A549 (cell line): ENCODE measurements at regions not wholly inside any gene's neighbourhood (a gene's known extent, or its start where the extent isn't known, plus 50 kb on each side); places are given as distances from the start of the nearest gene placed in this dataset.

Experiments
- ATAC-seq, 2 experiments: fragments of 200-7000 bp in 1 of 2; fragments of >200 bp in 1 of 2; cut with Nextera tagmentation in 1 of 2; cut with Tn5 transposase in 1 of 2; 3 replicates each; pipeline versions ENCODE4 v1.8.0 to v1.9.1; 2018 to 2020; ENCODE audit warnings: mild to moderate bottlenecking in 1 of 2, moderate library complexity in 1 of 2
- CTCF ChIA-PET: fragments of 300-600 bp; sonication (Branson Sonifier 250); formaldehyde crosslinking; extraction: SDS; loops from one replicate; lab custom pipeline; 2021; ENCODE audit warnings: antibody characterized with exemption, inconsistent platforms; lab: Yijun Ruan, JAX
- POLR2A ChIA-PET: fragments of 350-600 bp; formaldehyde crosslinking; extraction: SDS; loops from one replicate; lab custom pipeline; 2021; ENCODE audit warnings: antibody characterized with exemption, inconsistent platforms; lab: Yijun Ruan, JAX
- DNase-seq, 2 experiments: peaks; one replicate each; pipeline versions ENCODE4 v3.0.0 to v3.0.0-alpha.2; 2011 to 2016; ENCODE audit warnings: low read depth in 1 of 2, low spot score in 1 of 2
- FAIRE-seq: peaks from 2 replicates; lab custom pipeline; 2011; peaks lifted over from hg19 to GRCh38; lab: Jason Lieb, UNC
- H3K27ac ChIP-seq, 2 experiments: fragments of >200 bp; sonication (Bioruptor Twin); formaldehyde crosslinking; 3 replicates each; pipeline ENCODE4 v1.5.1; 2016 to 2017
- H3K4me1 ChIP-seq: fragments of >200 bp; sonication (Bioruptor Twin); formaldehyde crosslinking; 3 replicates; pipeline ENCODE4 v1.6.1; 2016
- H3K4me2 ChIP-seq: fragments of >200 bp; sonication (Bioruptor Twin); formaldehyde crosslinking; 3 replicates; pipeline ENCODE4 v1.6.1; 2016
- H3K4me3 ChIP-seq: fragments of >200 bp; sonication (Bioruptor Twin); formaldehyde crosslinking; 3 replicates; pipeline ENCODE4 v1.5.1; 2016
- H3K9me3 ChIP-seq: fragments of >200 bp; sonication (Bioruptor Twin); formaldehyde crosslinking; 3 replicates; pipeline ENCODE4 v1.6.1; 2016
- BHLHE40 ChIP-seq: IDR thresholded peaks from 2 replicates; pipeline ENCODE4 v1.6.1; 2012; ENCODE audit warnings: low read depth, low read length, inconsistent platforms
- CBX8 ChIP-seq: fragments of 200-600 bp; sonication (generic); IDR thresholded peaks from 2 replicates; pipeline ENCODE4 v1.6.1; 2016
- CHD2 ChIP-seq: fragments of 150-350 bp; IDR thresholded peaks from 2 replicates; pipeline ENCODE4 v1.6.1; 2014; ENCODE audit warnings: low read length; ENCODE audit not compliant: partially characterized antibody
- CHD4 ChIP-seq: fragments of 200-600 bp; sonication (generic); IDR thresholded peaks from 2 replicates; pipeline ENCODE4 v1.6.1; 2016; ENCODE audit warnings: antibody characterized with exemption, mild to moderate bottlenecking, borderline replicate concordance
- EHMT2 ChIP-seq: fragments of 200-600 bp; sonication (generic); IDR thresholded peaks from 2 replicates; pipeline ENCODE4 v1.6.1; 2016; ENCODE audit warnings: antibody characterized with exemption, low read depth, mild to moderate bottlenecking, moderate library complexity
- EP300 ChIP-seq, 2 experiments: fragments of >200 bp; sonication (Bioruptor Twin); formaldehyde crosslinking; IDR thresholded peaks; 2 replicates in 1 of 2; 3 replicates in 1 of 2; pipeline ENCODE4 v1.6.1; 2016 to 2017
- FOSB ChIP-seq: fragments of 250-450 bp; sonication (Bioruptor Pico); IDR thresholded peaks from 2 replicates; pipeline ENCODE4 v1.5.0; 2020; ENCODE audit warnings: mild to moderate bottlenecking, moderate library complexity
- FOXS1 ChIP-seq: fragments of 250-450 bp; sonication (Bioruptor Pico); IDR thresholded peaks from 2 replicates; pipeline ENCODE4 v1.5.0; 2020; ENCODE audit warnings: mild to moderate bottlenecking, moderate library complexity
- GATA3 ChIP-seq: IDR thresholded peaks from 2 replicates; pipeline ENCODE4 v1.6.1; 2012; ENCODE audit warnings: borderline replicate concordance
- HDAC2 ChIP-seq: fragments of 200-600 bp; sonication (generic); IDR thresholded peaks from 2 replicates; pipeline ENCODE4 v1.6.1; 2016
- HOXA7 ChIP-seq: fragments of 250-450 bp; sonication (Bioruptor Pico); IDR thresholded peaks from 2 replicates; pipeline ENCODE4 v1.5.0; 2020; ENCODE audit warnings: mild to moderate bottlenecking, moderate library complexity
- HOXB13 ChIP-seq: fragments of 250-450 bp; sonication (Bioruptor Pico); IDR thresholded peaks from 2 replicates; pipeline ENCODE4 v1.5.0; 2020; ENCODE audit warnings: low read depth, mild to moderate bottlenecking, moderate library complexity
- HOXB5 ChIP-seq: fragments of 250-450 bp; sonication (Bioruptor Pico); IDR thresholded peaks from 2 replicates; pipeline ENCODE4 v1.5.0; 2020; ENCODE audit warnings: mild to moderate bottlenecking, moderate library complexity
- JUNB ChIP-seq: fragments of >200 bp; sonication (Bioruptor Twin); formaldehyde crosslinking; IDR thresholded peaks from 2 replicates; pipeline ENCODE4 v1.6.1; 2016
- MAFK ChIP-seq: fragments of 450-650 bp; IDR thresholded peaks from 2 replicates; pipeline ENCODE4 v1.6.1; 2014; ENCODE audit not compliant: partially characterized antibody
- NPAS2 ChIP-seq: fragments of 250-450 bp; sonication (Bioruptor Pico); IDR thresholded peaks from 2 replicates; pipeline ENCODE4 v1.8.0; 2022; ENCODE audit warnings: mild to moderate bottlenecking, moderate library complexity, borderline replicate concordance
- NR3C1 ChIP-seq: fragments of >200 bp; sonication (Bioruptor Twin); formaldehyde crosslinking; IDR thresholded peaks from 3 replicates; pipeline ENCODE4 v1.6.1; 2017
- POLR2AphosphoS2 ChIP-seq: conservative IDR thresholded peaks from 2 replicates; pipeline ENCODE4 v1.6.1; 2012; ENCODE audit warnings: low read length, improper control_type of control experiment, inconsistent platforms
- TP53 ChIP-seq: fragments of 250-450 bp; sonication (Bioruptor Pico); IDR thresholded peaks from 2 replicates; pipeline ENCODE4 v1.5.0; 2021; ENCODE audit warnings: mild to moderate bottlenecking, moderate library complexity
- ZC3H11A ChIP-seq: fragments of 450-650 bp; IDR thresholded peaks from 2 replicates; pipeline ENCODE4 v1.6.1; 2014; ENCODE audit warnings: antibody characterized with exemption, mild to moderate bottlenecking
- WGBS: methylation state at CpG from one replicate; pipeline ENCODE4 v1.1.6; 2017; ENCODE audit errors: missing lambda C conversion rate; 5-methylcytosine and 5-hydroxymethylcytosine counted together
- TF ChIP-seq, protein P1 (sequence below): fragments of >200 bp; sonication (Bioruptor Twin); formaldehyde crosslinking; IDR thresholded peaks from 3 replicates; pipeline ENCODE4 v1.6.1; 2016
- TF ChIP-seq, protein P2 (sequence below): fragments of >200 bp; sonication (Bioruptor Twin); formaldehyde crosslinking; IDR thresholded peaks from 3 replicates; pipeline ENCODE4 v1.5.1; 2016
- TF ChIP-seq, protein P3 (sequence below): fragments of 200-600 bp; sonication (generic); IDR thresholded peaks from 2 replicates; pipeline ENCODE4 v1.6.1; 2016; ENCODE audit warnings: antibody characterized with exemption, mild to moderate bottlenecking, moderate library complexity
- TF ChIP-seq, protein P4 (sequence below): fragments of 450-650 bp; IDR thresholded peaks from 2 replicates; pipeline ENCODE4 v1.6.1; 2014; ENCODE audit warnings: antibody characterized with exemption
- TF ChIP-seq, protein P5 (sequence below): fragments of 250-450 bp; sonication (Bioruptor Pico); IDR thresholded peaks from 2 replicates; pipeline ENCODE4 v1.5.0; 2021; ENCODE audit warnings: mild to moderate bottlenecking, moderate library complexity, borderline replicate concordance

DNA sequence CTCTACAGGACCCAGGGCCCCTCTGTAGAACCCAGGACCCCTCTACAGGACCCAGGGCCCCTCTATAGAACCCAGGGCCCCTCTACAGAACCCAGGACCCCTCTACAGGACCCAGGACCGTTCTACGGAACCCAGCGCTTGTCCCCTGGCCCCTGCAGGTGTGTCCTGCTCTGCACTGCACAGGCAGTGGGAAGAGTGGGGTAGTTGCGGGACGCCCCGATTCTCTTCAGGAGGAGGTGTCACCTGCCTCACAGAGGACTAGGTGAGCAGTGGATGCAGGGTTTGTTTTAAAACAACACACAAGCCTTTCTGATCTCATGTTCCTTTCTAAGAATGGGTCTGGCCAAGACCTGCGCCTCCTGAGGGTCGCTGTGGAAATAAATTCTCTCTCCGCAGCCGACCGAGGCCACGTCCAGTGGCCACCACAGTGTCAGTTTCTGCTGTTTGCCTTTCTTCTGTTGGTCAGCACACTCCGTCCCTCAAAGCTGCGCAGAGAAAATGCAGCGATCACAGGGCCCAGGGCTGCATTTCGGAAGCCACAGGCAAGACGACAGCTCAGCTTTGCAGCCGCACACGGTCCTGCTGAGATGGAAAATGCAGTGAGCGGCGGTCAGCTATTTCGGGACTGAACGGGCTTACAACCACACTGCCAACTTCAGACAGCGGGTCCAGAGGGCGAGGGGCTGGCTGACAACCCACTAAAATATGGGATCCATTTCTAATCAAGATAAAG is 135.2 kb downstream of the DLL1 start:
- no peak for FAIRE-seq
- no peak for DNase-seq
- no peak overlapping the region for H3K27ac ChIP-seq
- no peak overlapping the region for H3K4me2 ChIP-seq
- ChIA-PET CTCF (no interaction called here), POLR2A (no interaction called here)
- H3K4me1 ChIP-seq = peaks cover 9% of the 10 kb centered on the region; the same call in 2 of the 3 replicates
- 82% methylated on average over 18 of the region's 25 CpGs for WGBS
- ATAC-seq = no peak
- no peaks in the 10 kb centered on the region for H3K9me3 ChIP-seq
- TF ChIP-seq, protein P1, sequence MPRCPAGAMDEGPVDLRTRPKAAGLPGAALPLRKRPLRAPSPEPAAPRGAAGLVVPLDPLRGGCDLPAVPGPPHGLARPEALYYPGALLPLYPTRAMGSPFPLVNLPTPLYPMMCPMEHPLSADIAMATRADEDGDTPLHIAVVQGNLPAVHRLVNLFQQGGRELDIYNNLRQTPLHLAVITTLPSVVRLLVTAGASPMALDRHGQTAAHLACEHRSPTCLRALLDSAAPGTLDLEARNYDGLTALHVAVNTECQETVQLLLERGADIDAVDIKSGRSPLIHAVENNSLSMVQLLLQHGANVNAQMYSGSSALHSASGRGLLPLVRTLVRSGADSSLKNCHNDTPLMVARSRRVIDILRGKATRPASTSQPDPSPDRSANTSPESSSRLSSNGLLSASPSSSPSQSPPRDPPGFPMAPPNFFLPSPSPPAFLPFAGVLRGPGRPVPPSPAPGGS = no peak
- TF ChIP-seq, protein P2, sequence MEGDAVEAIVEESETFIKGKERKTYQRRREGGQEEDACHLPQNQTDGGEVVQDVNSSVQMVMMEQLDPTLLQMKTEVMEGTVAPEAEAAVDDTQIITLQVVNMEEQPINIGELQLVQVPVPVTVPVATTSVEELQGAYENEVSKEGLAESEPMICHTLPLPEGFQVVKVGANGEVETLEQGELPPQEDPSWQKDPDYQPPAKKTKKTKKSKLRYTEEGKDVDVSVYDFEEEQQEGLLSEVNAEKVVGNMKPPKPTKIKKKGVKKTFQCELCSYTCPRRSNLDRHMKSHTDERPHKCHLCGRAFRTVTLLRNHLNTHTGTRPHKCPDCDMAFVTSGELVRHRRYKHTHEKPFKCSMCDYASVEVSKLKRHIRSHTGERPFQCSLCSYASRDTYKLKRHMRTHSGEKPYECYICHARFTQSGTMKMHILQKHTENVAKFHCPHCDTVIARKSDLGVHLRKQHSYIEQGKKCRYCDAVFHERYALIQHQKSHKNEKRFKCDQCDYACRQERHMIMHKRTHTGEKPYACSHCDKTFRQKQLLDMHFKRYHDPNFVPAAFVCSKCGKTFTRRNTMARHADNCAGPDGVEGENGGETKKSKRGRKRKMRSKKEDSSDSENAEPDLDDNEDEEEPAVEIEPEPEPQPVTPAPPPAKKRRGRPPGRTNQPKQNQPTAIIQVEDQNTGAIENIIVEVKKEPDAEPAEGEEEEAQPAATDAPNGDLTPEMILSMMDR = no peak
- TF ChIP-seq EP300 (IDR thresholded peaks at IDR 0.05) = no peak
- TF ChIP-seq, protein P3, sequence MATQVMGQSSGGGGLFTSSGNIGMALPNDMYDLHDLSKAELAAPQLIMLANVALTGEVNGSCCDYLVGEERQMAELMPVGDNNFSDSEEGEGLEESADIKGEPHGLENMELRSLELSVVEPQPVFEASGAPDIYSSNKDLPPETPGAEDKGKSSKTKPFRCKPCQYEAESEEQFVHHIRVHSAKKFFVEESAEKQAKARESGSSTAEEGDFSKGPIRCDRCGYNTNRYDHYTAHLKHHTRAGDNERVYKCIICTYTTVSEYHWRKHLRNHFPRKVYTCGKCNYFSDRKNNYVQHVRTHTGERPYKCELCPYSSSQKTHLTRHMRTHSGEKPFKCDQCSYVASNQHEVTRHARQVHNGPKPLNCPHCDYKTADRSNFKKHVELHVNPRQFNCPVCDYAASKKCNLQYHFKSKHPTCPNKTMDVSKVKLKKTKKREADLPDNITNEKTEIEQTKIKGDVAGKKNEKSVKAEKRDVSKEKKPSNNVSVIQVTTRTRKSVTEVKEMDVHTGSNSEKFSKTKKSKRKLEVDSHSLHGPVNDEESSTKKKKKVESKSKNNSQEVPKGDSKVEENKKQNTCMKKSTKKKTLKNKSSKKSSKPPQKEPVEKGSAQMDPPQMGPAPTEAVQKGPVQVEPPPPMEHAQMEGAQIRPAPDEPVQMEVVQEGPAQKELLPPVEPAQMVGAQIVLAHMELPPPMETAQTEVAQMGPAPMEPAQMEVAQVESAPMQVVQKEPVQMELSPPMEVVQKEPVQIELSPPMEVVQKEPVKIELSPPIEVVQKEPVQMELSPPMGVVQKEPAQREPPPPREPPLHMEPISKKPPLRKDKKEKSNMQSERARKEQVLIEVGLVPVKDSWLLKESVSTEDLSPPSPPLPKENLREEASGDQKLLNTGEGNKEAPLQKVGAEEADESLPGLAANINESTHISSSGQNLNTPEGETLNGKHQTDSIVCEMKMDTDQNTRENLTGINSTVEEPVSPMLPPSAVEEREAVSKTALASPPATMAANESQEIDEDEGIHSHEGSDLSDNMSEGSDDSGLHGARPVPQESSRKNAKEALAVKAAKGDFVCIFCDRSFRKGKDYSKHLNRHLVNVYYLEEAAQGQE = no peak
- TF ChIP-seq, protein P4, sequence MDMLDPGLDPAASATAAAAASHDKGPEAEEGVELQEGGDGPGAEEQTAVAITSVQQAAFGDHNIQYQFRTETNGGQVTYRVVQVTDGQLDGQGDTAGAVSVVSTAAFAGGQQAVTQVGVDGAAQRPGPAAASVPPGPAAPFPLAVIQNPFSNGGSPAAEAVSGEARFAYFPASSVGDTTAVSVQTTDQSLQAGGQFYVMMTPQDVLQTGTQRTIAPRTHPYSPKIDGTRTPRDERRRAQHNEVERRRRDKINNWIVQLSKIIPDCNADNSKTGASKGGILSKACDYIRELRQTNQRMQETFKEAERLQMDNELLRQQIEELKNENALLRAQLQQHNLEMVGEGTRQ = no peak
- TF ChIP-seq NPAS2 (CRISPR knock-in tag) = no peak
- TF ChIP-seq HDAC2 = no peak
- TF ChIP-seq HOXA7 (CRISPR knock-in tag) = no peak
- no peak for TF ChIP-seq FOSB
- H3K4me3 ChIP-seq = no peak overlapping the region

DNA sequence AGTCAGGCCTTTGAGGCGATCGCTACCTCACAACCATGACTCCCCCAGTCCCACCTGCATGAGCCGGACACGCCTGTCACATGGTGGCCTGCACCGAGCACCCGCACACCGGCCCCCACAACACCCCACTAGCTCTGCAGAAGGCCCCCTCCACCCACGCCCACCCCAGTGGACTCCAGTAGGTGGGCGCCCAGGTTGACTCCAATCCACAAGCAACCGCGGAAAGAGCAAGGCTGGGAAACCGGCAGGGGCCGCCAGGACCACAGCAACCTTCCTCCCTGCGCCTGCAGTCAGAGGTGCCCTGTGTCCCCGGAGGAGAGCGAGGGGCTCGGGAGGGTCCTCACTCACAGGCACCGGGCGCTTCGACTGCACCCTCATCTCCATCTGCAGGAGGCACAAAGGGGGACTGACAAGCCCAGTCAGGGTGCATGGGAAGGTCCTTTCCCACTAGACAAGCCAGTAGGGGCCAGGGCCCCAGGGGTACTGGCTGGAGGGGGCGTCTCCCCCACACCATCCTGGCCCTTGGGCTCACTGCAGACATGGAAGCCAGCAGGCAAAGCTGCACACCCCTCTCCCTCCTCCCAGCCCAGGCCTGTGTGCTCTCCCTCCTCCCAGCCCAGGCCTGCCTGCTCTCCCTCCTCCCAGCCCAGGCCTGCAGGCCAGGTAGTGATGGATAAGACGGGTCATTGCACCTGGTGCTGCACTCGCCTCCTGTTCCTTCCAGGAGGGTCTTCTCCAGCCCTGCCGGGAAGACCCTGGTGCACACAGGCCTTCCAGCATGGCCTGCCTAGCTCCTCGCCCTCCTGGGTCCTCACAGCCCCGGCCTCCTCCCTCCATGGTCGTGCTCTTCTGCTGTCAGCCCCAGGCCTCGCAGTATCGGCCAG is 137.2 kb downstream of the DLL1 start:
- FAIRE-seq (no peak), DNase-seq (no peak), ATAC-seq (no peak; a peak in 1 of 6 replicates)
- H3K9me3 ChIP-seq = no peaks in the 10 kb centered on the region
- H3K4me1 ChIP-seq = peaks cover 9% of the 10 kb centered on the region; the same call in 2 of the 3 replicates
- TF ChIP-seq TP53 = no peak
- TF ChIP-seq EP300 (IDR thresholded peaks at IDR 0.05) = no peak
- TF ChIP-seq CHD4 = no peak
- TF ChIP-seq CBX8 = no peak
- TF ChIP-seq HOXB5 (CRISPR knock-in tag) = no peak
- no peak for TF ChIP-seq HOXB13 (CRISPR knock-in tag)
- TF ChIP-seq NR3C1 = no peak
- TF ChIP-seq CHD2 = no peak
- TF ChIP-seq MAFK = no peak
- TF ChIP-seq FOXS1 (CRISPR knock-in tag) = no peak
- no peak for TF ChIP-seq ZC3H11A
- no peak for TF ChIP-seq GATA3
- no peak for TF ChIP-seq BHLHE40
- no peak for TF ChIP-seq HDAC2
- TF ChIP-seq JUNB = no peak
- no peak for TF ChIP-seq EHMT2
- TF ChIP-seq HOXA7 (CRISPR knock-in tag) = no peak
- TF ChIP-seq, protein P5, sequence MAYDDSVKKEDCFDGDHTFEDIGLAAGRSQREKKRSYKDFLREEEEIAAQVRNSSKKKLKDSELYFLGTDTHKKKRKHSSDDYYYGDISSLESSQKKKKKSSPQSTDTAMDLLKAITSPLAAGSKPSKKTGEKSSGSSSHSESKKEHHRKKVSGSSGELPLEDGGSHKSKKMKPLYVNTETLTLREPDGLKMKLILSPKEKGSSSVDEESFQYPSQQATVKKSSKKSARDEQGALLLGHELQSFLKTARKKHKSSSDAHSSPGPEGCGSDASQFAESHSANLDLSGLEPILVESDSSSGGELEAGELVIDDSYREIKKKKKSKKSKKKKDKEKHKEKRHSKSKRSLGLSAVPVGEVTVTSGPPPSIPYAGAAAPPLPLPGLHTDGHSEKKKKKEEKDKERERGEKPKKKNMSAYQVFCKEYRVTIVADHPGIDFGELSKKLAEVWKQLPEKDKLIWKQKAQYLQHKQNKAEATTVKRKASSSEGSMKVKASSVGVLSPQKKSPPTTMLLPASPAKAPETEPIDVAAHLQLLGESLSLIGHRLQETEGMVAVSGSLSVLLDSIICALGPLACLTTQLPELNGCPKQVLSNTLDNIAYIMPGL (CRISPR knock-in tag) = no peak
- no peak for TF ChIP-seq POLR2AphosphoS2
- ChIA-PET CTCF (no interaction called here), POLR2A (no interaction called here)
- 85% methylated on average over 16 of the region's 29 CpGs for WGBS
- peak overlapping the region; percentile 26; the same call in 1 of the 3 replicates for H3K4me2 ChIP-seq
- H3K27ac ChIP-seq = peak overlapping the region in 1 of 2 experiments; percentile 70; a peak in 3 of 6 replicates
- no peak overlapping the region for H3K4me3 ChIP-seq
